RPMI8226 (cell line): ENCODE measurements at regions not wholly inside any gene's neighbourhood (a gene's known extent, or its start where the extent isn't known, plus 50 kb on each side); places are given as distances from the start of the nearest gene placed in this dataset.

Experiments
- DNase-seq: peaks from one replicate; pipeline ENCODE4 v3.0.0-alpha.2; 2015

- DNase-seq: no peak
Measured at GRCh38 chr4:181289198-181289597, 954.0 kb upstream of the TENM3 start.

- no peak for DNase-seq
Measured at GRCh38 chr4:181291615-181292014, 951.6 kb upstream of the TENM3 start.

GRCh38 chr4:181293014-181293413 is 950.2 kb upstream of the TENM3 start:
- no peak for DNase-seq

DNA sequence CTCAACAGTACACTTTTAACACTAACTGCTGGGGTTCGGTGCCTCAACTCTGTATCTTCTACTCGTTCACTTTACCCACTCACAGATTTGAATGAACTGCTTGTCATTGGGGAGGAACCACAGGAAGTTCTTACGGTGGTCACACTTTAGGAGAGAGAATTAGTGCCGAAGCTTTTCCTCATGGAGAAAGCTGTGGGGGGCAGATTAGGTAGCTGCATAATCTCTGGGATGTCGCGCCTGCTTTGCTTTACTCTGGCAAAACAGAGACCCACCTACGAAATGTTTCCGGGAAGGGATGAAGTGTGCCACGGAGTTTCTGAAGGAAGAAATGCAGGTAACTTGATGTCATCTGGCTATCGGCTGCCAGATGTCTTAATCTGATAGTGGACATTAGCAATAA is 949.7 kb upstream of the TENM3 start:
- DNase-seq: no peak

DNA sequence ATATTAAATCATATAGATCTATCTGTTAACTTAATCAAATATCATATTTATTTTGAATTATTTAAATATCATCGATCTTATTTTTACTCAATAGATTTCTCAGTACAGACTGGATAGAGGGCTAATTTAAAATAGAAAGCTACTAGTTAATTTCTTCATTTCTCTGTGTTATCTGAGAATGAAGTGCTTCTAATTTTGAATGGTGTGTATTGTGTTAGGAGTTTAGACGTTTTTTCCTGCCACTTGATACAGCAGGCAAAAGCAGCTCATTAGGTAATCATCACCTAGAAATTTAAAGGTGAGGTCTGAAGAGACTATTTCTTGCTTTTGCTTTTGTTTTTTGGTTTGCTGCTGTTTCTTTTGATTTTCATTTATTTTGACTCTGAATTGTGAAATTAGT is 948.8 kb upstream of the TENM3 start:
- no peak for DNase-seq

DNA sequence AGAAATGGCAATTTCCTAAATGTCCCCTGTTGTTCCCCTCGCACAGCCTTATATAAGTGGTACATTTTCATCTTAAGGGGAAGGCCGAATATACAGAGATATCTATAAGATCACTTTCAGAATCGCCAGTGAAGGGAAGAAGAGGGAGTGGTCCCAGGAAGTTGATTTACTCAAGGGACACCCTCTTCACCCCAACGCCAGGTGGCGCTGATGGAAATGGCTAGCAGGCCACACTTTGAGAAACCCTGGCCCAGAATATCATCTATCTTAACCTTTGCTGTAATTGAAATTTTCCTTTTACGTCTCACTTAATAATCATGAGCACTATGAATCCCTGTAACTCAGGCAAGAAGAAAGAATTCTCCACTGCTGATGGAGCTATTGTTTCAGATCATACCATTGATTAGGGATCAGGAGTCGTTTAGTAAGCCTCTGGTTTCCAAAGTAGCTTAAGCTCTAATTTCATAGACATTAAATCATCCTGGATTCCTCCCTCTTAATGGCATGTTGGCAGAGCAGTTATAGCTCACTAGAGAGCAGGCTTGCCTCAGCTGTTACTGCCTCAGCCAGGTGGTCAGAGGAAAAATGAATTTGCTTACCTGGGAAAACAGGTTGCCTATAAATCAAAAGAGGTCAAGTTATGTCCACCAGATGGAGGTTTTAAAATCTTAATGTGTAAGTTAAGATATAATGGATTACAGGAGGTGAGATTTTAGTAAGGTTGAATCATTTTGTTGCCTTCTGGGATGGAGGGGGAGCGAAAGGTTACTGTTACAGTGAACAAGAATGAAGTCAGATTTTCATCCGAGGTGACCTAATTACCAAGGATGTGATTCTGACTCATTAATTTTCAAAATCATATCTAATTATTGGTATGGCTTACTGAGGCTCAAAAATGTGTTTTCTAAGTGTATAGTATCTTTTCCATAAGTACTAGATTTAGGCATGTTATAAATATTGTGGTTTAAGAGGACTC is 941.2 kb upstream of the TENM3 start:
- peak; percentile 51 for DNase-seq

DNA sequence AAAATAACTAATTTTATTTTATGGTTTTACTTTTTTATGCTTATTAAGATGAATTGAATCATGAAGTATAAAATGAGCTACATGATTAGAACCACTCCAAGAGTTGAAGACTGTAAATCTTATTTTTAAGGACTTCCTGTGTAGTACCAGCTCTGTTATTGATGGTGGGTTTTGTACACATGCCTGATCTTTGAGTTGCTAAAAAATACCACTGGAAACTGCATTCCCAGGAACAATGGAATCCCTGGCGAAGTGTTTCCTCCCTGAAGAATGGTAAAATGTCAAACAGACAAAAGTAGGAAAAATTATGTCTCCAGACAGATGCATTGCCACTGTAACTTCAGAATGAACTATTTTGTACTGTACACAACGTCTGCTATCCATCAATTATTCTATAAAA is 935.4 kb upstream of the TENM3 start:
- no peak for DNase-seq

DNA sequence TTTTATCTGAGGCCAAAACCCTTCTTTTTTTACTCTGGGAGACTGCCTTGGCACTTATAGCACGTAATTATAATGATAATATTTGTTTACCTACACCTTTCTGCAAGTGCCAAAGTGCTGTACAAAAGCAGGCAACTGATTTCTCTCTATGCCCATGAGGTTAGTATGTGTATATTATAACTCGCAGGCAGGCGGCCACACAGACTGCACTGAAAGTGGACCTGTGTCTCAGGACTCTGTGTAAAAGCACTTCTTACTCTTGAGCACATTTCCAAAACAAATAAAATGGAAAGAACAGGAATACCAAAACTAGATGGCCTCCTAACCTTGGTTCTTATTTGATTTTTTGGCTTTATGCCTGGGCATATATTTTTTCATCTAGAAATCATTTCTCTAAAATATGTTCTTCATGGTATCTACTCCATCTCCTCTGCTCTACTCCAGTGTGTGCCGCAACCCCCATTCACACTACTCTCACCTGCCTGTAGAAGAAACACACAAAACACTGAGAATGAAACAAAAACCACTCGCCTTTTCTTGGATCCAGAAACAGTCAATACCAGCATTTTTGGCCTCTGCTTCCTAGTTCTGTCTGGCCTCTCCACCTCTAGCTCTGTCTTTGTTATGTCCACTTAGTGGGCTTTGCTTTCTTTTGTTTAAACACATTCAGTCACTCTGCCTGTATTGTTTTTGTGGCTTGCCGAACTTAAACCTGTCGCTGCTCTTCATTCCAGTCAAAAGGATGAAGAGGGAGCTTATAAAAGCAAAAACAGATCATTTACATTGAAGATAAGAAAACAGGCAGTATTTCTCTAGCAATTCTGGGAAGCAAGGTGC is 934.5 kb upstream of the TENM3 start:
- no peak for DNase-seq

DNA sequence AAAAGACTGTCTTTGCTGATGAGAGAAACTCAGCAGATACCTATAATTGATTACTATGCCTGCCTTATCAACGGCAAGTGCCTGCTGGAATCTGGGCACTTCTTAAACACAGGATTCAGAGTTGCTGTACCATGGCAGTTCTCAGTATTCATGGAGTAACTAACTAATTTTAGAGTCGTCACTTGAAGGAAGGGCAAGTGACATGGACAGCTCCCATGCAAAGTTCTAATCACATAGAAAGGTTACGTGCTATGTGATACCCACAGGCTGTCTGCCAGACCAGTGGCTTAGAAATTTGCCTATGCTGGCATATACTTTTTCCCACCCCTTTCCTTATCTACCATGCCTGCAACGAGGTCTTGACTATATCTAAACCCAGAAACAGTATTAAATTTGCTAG is 931.1 kb upstream of the TENM3 start:
- DNase-seq: no peak

- DNase-seq: no peak
Measured at GRCh38 chr4:181319629-181320028, 923.6 kb upstream of the TENM3 start.

DNA sequence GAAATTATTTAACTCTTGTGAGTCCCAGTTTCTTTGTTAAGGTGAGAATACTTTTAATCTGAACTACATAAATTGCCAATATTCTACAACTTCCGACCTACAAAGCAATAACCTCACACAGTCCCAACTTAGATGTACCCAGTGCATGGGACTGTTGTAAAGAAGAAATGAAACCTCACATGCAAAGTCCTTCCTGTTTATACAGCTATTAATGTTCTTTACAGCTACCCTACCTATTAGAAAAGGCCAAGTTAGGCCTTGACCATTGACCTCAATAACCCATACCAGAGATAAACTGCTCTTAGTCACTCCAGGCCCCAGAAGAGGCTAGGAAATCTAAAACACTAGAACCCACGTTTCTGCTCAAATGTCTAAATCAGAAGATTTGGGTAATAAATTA is 920.1 kb upstream of the TENM3 start:
- no peak for DNase-seq

GRCh38 chr4:181330654-181331201 is 912.5 kb upstream of the TENM3 start:
- no peak for DNase-seq

- DNase-seq: no peak
Measured at GRCh38 chr4:181331214-181331613, 912.0 kb upstream of the TENM3 start.

GRCh38 chr4:181345931-181346330 is 897.3 kb upstream of the TENM3 start:
- DNase-seq: no peak

DNA sequence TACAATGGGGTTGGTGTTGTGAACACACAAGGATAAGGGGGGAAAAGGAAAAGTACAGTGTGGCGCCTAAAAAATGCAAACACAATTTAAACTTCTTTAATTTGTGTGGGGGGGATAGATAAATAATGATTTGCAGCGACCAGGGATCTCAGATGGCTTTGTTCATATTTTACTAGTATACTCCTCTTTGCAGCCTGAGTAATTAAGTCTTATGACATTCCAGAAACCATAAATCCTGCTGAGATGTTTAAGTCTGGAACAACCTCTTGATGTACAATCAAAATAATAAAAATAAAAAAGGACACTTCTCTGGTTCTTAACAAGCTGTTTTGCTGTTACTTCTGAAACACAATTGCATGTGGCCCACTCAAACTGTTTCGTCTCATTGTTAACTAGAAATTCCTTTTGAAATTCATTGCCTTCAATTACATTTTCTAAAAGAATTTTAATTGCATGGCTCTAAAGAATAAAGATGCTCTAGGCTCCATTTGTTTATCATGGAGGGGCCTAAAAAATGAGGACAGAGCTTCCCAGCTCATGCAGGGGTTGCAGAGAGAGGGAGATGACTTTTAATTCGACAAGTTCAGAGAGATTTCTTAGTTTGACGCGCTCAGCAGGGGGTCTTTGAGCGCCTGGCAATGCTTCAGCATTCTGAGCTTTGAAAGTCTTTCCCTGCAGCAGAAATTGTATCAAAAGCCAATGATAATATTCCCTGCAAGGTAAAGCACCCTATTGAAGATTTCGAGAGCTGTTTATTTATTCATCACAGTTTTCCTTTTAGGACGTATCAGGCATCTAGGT is 892.4 kb upstream of the TENM3 start:
- no peak for DNase-seq

DNA sequence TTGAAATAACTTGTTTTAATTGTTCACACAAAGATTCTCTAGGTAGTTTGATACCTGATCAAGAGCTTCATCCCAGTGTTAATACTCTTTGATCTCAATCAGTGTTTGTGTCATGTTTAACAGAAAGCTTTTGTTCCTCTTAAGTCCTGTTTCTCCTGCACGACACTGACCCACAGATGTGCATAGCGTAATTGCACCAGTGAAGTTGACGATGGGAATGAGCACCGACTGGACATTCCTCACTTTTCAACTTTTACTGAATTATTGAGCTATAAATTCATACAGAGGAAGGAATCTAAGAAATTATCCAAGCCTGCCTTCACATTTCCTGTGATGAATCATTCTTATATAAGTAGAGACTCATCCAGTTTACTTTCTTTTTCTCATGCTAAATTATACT is 878.7 kb upstream of the TENM3 start:
- no peak for DNase-seq

DNA sequence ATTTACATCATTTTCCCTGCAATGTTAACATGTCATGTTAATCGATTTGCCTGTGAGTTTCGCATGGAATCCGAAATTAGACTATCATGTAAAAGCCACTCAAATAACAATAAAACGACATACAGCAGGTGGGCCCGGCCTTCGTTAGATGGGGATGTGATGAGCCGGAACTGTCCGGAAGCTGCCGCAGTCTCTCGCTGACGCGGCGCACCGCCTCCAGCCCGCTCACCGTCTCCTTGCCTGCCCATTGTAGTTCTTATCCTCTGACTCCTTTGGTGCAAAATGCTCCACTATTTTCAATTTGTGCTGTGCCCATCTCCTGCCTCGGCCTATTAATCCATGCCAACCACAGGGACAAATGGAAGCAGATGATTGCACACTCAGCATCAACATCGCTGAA is 877.5 kb upstream of the TENM3 start:
- DNase-seq: no peak

- no peak for DNase-seq
Measured at GRCh38 chr4:181372014-181372413, 871.2 kb upstream of the TENM3 start.

DNA sequence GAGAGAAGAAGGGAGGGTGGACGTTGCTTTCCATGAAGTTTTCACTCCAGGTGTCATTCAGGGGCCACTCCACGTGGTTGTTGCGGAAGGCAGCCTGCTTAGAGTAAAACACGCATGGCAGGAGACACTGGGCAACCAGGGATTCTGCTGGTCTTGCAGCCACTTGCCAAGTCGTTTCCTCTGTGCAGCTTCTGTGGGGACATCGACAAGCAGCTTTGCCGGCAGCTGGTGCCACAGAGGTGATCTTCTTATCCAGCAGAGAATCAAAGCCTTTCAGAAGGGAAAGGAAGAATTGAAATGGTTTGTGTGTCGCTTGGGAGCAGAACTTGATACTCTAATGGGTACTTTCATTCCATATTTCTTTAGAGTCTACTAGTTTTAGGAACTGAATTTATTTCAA is 867.1 kb upstream of the TENM3 start:
- DNase-seq: no peak

DNA sequence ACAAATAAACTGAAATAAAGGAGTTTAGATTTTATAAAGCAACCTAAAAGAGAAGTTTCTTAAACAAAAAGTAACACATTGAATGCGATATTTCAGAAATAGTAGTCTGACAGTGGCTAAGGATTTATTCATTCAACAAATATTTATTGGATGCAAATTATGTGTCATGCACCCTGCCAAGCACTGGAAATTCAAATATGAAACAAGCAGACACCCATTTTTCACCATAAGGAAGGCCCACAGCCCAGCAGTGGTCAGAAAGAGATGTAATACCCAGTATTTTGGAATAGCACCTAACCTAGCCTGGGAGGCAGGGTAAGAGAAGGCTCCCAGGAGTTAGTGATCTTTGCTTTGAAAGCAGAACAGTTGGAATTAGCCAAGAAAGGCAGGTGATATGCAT is 855.1 kb upstream of the TENM3 start:
- no peak for DNase-seq

- DNase-seq: no peak
Measured at GRCh38 chr4:181416966-181417365, 826.2 kb upstream of the TENM3 start.

- DNase-seq: no peak
Measured at GRCh38 chr4:181418496-181418895, 824.7 kb upstream of the TENM3 start.

GRCh38 chr4:181420950-181421349 is 822.3 kb upstream of the TENM3 start:
- no peak for DNase-seq
